SU-DHL-6 (cell line): ENCODE measurements at regions not wholly inside any gene's neighbourhood (a gene's known extent, or its start where the extent isn't known, plus 50 kb on each side); places are given as distances from the start of the nearest gene placed in this dataset.

ENCODE experiments used
- EZH2phosphoT487 ChIP-seq: fragments of 200-600 bp; sonication (generic), shearing (Covaris generic); conservative IDR thresholded peaks from 2 replicates; pipeline ENCODE4 v1.6.1; 2018; ENCODE audit warnings: mild to moderate bottlenecking, antibody characterized with exemption, low read length, moderate library complexity, mixed read lengths
- TF ChIP-seq, protein P1 (sequence below): fragments of 200-600 bp; sonication (generic); IDR thresholded peaks from one replicate; pipeline ENCODE4 v1.5.1; 2017; ENCODE audit warnings: antibody characterized with exemption, mild to moderate bottlenecking, low read length, moderate library complexity; ENCODE audit not compliant: insufficient read depth, poor library complexity, severe bottlenecking

DNA sequence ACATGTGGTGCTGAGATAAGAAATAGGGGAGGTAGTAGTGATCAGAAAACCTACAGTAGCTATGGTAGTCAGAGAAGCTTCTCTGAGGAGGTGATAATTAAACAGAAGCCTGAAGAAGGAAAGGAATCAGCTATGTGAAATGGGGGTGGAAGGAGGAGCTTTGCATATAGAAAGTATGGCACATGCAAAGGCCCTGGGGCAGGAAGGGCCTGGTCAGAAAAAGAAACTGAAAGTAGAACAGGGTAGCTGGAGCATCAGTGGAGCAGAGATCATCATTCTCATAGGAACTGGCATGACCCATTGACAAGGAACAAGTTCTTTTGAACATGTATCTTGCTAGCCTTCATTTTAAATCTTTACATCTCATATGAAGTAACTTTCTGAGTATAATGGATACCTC lies 80.7 kb upstream of the ADRA1B start:
- TF ChIP-seq, protein P1, sequence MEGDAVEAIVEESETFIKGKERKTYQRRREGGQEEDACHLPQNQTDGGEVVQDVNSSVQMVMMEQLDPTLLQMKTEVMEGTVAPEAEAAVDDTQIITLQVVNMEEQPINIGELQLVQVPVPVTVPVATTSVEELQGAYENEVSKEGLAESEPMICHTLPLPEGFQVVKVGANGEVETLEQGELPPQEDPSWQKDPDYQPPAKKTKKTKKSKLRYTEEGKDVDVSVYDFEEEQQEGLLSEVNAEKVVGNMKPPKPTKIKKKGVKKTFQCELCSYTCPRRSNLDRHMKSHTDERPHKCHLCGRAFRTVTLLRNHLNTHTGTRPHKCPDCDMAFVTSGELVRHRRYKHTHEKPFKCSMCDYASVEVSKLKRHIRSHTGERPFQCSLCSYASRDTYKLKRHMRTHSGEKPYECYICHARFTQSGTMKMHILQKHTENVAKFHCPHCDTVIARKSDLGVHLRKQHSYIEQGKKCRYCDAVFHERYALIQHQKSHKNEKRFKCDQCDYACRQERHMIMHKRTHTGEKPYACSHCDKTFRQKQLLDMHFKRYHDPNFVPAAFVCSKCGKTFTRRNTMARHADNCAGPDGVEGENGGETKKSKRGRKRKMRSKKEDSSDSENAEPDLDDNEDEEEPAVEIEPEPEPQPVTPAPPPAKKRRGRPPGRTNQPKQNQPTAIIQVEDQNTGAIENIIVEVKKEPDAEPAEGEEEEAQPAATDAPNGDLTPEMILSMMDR = no peak
- TF ChIP-seq EZH2phosphoT487 = no peak
